Fibroblast of peridontal ligament (primary cell): ENCODE measurements at regions not wholly inside any gene's neighbourhood (a gene's known extent, or its start where the extent isn't known, plus 50 kb on each side); places are given as distances from the start of the nearest gene placed in this dataset.
"Not testable (repeated sequence)": the region's sequence is repeated elsewhere in the genome, so short reads cannot be mapped to it uniquely, and the experiment has no call there.

Experiments used
- DNase-seq: peaks from one replicate; pipeline ENCODE4 v3.0.0-alpha.2; 2010; ENCODE audit errors: extremely low read depth

DNA sequence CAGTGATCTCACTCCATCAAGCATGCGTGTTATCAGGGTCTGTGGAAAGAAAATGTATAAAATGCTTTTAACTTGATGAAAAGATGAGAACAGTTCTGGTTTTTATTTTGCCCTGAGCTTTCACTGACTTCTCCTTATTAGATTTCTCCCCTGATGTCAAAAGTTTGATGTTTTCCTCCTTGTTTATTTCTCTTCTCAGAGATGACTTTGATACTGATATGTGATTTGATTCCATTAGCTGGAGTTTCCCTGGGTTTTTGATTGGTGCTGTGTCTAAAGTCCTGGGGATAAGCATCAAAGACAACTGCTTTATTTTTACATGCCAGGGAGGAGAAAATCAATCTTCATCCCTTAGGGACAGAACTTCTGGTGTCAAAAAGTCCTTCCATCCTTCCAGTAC lies 510.0 kb downstream of the KCTD16 start:
- no peak for DNase-seq

DNA sequence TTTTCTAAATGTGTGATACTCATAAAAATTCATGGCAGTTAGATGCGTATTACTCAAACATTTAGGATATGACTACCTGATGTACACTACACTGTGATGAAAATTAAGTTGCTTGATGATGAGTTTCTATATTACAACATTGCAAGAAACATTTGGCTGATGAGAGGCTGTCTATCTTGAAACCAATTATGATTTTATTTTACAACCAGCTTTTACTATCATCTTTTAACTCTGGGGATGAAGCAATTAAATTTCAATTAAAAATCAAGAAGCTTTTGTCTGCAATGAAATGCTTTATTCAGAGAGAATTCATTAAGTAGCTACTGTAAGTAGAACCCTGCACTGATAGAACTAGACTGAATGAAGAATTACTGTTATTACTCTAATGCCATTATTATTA lies 500.4 kb downstream of the KCTD16 start:
- no peak for DNase-seq

DNA sequence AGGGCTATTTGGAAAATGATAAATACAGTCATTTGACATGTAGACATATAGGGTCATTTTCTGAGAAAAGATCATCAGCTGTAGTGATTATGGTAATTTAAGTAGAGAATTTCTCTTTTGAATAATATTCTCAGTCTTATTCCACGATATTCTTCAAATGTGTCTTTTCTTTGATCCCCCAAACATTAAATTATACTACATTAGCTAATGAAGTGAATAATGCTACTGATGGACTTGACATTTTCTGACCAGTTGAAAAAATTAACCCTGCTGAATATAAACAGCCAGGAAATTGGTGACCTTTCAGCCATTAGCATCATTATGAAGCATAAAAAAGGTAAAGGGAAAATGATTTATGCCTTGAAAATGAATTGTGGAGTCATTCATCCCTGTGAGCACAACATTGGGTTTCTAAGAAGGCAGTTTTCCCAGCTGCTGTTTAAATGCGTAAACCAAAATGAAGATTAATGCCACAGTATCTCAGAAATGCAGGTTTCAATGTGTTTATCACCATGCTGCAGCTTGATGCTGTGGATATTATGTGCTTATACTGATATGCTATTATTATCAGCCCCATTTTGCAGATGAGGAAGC lies 489.1 kb downstream of the KCTD16 start:
- no peak for DNase-seq

DNA sequence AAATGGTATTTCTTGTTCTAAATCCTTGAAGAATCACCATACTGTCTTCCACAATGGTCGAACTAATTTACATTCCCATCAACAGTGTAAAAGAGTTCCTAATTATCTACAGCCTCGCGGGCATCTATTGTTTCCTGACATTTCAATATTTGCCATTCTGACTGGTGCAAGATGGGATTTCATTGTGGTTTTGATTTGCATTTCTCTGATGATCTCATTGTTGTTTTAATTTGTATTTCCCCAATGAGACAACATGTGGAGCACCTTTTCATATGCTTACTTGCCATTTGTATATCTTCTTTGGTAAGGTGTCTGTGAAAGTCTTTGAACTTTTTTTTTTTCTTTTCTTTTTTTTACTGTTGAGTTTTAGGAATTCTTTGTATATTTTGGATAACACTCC lies 473.6 kb downstream of the KCTD16 start:
- DNase-seq: no peak

DNA sequence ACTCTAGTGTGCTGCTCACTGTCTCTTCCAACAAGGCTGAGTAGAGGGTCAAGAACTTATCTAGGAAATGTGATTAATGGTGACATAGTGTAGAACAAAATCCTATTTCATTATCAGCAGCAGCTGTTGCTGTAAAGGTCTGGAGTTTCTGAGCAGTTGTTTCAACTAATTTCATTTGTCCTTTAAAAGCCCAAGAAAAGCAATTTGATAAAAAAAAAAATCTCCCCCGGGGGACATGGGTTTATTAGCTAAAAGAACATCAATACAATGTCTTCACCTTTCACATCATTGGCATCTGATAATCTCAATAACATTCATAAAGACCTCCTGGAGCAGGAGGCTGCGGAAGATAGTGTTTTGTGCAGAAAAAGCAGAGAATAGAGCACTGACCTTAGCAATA lies 468.1 kb downstream of the KCTD16 start:
- no peak for DNase-seq

DNA sequence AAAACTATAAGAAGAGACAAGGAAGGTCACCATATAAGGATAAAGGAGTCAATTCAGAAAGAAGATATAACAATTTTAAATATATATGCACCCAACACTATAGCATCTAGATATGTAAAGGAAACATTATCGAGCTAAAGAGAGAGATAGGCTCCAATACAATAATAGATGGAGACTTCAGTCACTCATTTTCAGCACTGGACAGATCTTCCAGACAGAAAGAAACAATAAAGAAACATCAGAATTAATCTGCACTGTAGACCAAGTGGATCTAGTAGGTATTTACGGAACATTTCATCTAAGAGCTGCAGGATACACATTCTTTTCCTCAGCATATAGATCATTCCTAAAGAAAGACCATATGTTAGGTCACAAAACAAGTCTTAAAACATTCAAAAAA lies 463.5 kb downstream of the KCTD16 start:
- DNase-seq: no peak

DNA sequence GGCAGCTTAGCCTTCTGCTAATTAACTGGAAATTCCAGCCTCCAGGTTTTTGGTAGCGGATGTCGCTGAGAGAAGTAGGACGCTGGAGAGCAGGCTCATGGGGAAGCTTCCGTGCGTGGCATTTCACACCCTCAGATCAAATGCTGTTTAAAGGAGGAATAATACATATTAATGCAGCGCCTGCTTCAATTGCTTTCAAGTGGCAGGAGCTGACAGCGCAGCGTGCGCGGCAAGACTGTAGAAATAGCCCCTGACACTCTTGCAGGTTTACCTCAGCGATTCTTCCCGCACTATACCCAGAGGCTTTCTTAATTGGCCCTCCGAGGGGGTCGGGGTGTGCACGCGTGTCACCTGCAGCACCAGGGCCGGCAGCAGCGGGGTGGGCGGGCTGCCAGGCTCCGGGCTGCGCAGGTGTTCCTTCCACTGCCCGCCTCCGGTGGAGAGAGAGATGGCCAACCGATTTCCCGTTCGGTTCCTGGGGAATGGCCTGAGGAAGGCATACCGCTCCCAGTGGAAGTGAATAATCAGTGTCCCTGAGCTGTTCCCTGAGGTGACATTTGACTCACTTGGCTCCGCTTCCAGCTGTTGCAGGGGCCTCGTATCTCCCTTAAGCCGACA lies 427.9 kb downstream of the KCTD16 start:
- no peak for DNase-seq

DNA sequence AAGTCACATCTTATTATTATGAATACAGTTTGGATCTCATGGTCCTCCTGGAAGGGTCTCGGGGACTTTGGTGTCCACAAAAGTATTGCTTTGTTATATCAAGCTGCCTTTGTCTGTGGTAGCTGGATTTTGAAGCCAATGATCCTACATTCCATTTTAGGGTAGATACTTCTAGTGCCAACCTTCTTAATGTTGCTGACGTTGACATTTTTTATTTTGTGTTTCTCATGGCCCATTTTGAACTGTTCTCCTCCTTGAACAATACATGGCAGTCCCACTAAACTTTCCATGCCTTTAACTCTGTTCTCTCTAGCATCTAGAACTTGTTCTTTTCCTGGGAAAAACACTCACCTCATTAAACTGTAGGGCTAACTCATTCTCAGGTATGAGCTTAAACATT lies 425.8 kb downstream of the KCTD16 start:
- no peak for DNase-seq

DNA sequence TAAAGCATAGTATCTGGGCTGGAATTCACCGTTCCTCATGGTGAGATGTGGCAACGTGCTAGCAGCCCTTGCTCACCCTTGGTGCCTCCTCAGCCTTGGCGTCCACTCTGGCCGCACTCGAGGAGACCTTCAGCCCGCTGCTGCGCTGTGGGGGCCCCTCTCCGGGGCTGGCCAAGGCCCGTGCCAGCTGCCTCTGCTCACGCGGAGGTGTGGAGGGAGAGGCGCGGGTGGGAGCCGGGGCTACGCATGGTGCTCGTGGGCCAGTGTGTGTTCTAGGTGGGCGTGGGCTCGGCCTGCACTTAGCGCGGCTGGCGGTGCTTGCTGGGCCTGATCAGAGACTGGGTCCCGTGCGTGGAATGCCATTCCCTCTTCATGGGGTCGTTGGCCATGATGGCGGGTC lies 424.2 kb downstream of the KCTD16 start:
- DNase-seq: no peak

DNA sequence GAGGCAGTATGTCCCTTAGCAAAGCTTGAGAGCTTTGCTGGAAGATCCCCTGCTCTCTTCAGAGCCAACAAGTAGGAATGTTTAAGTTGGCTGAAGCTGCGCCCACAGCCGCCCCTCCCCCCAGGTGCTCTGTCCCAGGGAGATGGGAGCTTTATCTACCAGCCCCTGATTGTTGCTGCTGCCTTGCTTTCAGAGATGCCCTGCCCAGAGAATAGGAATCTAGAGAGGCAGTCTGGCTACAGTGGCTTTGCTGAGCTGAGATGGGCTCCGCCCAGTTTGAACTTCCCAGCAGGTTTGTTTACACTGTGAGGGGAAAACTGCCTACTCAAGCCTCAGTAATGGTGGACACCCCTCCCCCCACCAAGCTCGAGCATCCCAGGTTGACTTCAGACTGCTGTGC lies 423.6 kb downstream of the KCTD16 start:
- DNase-seq: not testable (repeated sequence)

DNA sequence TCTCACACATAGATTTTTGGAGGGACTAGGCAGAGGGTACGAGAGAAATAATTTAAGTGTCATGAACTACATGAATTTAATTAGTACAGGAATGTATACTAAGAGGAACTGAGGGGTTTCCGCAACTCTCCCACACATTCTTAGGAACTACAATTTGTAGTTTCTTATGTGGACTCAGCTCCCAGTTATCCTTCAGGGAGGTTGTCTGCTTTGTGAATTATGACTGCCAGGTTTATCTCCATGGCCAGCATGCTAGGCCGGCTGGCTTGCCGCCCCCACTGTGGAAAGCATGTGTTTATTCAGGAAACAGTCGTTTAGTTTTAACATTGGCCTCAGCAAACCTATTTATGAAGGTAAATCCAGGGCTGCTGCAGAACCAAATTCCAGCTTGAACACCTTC lies 415.0 kb downstream of the KCTD16 start:
- no peak for DNase-seq

DNA sequence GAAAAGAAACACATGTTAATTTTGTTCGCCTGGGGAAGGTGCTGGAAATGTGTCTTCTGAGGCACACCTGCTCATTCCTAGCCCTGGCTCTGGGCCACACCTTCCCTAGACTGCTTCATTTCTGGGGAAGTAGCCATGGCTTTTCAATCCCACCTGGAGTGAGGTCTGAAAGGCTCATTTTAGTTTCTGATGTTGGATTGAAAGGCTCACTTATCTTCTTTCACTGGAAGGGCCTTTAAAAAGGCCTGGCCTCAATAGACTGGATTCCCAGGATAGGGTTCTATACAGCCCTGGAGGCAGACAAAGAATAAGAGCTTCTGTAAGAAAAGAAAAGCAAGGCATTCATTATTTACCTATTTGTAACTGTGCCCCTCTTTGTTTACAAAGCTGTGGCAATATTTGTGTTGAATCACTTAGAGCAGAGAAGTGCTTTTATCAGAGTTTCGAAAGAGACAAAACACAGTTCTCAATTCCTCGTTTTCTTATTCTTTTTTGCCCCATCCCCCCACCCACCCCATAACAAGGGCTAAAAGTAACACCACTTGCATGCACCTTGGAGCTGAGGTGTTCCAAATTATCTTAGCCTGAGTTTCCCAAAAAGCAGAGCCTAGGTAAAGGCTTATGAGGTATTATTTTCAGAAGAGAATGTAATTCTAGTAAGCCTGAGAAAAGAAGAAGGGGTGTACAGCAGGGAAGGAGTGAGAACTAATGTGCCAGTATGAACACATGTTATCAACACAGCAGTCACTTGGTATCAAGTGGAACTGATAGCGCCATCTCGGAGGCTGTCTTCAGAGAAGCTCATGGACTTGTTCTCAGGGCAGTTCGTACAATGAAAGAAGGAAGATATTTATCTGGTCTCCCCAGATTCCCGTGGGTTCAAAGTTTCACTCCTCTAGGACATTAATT lies 413.1 kb downstream of the KCTD16 start:
- no peak for DNase-seq

DNA sequence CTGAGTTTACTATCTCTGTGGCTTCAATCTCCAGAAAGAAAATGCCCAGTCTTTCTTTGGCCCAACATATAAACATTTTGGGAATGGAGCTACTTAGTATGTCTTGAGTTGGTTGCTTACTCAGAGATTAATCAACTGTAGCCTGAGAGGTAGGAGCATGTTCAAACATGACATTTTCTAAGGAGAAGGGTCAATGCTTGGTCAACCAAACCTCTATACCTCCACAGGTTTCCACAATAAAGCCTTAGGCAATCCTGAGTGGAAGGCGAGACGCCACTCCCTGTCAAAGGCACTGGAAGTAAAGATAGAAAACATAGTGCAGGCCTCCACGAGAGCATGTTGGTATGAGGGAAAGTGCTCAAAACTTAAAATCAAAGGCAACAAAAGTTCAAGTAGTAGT lies 411.4 kb downstream of the KCTD16 start:
- no peak for DNase-seq

DNA sequence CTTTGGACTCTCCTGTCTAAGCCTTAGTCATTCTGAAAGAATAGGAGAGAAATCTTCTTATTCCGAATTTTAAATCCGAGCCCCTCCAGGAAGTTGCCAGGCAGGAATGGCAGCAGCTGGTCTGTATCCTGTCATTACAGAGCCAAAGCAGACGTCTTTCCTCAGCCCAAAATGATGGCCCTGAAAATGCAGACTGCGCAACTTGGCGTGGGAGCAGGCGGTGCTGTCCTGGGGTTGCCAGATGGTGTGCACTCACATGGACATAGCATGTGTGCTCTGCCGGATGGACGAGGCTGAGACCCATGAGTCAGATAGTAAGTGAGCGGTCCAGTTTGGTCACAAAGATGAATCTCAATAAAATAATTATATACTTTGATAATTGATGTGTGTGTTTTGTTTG lies 410.4 kb downstream of the KCTD16 start:
- DNase-seq: no peak

DNA sequence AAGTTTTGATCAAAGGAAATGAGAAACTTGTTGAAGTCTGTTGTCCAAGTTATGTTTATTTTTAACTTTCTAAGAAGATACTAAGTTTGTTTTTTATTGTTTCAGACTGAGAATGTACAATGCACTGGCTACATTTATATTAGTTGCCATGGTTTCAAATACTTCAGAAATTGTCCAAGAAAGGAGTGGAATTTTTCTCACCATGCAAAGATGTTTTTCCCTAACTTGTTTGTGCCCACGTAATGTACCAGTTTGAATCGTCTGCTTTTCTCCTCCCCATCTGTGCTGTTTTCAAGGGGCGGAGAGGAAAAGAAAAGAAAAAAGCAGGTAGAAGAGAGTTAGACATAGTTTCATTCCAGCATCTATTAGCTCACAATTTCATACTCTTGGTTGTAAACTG lies 407.0 kb downstream of the KCTD16 start:
- no peak for DNase-seq

DNA sequence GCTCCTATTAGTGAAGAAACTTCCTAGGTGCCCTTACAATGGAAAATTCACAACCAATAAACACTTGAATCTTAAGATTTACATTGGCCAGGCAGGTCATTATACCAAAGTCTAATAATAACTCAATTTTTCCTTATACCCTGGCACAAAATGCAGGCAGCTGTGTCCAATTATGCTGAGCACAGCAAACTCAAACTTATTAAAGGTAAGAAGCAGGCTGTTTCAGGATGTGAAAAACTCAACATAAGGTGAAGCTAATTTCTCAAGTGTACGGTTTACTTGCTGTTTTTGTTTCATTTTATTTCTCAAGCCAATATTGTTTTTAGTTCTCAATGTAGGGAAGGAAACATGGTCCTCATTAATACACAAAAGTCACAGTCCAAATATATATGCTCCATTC lies 405.1 kb downstream of the KCTD16 start:
- no peak for DNase-seq

DNA sequence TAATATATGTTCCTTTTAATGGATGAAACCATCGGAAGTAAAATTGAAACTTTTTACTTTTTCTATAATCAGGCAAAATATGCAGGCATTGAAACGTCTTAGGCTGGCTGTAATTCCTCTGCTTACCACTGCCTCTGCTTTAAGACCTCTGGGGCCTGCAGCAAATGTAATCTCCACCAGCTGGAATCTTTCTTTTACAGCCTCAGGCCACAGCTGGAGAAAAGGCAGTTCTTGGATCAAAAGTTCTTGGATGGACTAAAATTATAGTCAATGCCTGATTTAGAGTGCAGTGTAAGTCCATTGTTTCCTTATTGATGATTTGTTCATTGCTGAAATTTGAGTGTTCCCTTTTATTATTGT lies 396.7 kb downstream of the KCTD16 start:
- DNase-seq: peak; percentile 70

DNA sequence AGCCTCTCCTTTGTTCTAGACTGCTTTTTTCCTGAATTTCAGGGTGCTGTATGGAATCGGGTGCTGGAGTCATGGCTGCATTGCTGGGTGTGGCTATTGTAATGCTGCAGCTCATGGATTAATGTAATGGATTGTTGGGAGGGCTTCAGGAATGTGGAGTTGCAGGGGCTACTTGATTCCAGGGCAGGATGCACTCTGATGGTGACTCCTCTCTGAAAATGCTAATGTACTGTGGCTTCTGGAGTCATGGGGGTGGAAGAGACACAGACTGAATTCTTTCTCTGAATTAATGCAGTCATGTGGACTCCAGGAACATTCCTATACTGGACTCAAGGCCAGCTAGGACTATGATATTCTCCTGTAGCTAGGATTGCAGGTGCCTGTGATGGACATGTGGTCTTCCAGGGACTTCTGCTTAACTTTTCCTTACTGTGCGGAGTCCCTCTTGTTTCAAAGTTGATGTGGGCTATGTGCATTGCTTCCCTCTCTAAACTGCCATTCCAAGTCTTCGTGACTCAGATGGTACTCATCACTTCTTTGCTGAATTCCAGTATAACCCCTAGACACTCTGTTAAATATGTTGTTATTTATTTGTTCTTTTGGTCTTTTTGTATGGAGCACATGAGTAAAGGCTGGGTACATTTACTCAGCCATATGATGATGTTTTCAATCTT lies 396.2 kb downstream of the KCTD16 start:
- DNase-seq: peak; percentile 61

DNA sequence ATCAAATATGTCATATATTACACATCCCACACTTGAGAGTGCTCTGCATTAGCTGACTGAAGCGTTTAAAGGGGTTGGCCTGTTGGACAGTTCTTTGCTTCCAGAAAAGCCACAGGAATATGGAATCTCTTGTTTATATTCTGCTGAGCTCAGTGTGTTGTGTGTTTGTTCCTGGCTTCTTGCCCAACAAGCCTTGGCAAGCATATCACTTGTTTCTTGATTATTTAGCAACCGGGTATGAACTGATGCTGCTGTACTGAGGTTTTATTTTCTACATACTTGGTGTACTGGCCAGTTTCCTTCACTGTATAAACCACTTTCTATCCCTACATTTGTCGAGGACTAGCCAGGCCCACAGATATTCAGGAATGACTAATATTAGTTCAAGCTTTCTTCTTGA lies 378.9 kb downstream of the KCTD16 start:
- DNase-seq: peak; percentile 98

DNA sequence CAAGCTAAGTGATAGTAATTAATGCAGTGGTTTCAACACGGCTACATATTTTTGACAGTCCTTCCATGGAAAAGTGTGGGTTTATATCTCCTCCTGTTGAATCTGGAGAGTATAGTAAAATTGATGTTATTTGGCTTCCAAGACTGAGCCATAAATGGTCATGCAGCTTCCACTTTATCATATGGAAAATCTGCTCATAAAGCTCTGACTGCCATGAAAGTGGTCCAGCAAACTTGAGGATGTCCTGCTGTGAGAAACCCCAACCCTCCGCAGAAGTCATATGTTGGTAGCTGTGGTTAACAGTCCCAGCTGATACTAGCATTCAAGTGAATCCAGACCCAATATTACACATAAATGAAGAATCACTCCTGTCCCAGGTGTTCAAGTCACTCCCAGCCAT lies 378.3 kb downstream of the KCTD16 start:
- no peak for DNase-seq

DNA sequence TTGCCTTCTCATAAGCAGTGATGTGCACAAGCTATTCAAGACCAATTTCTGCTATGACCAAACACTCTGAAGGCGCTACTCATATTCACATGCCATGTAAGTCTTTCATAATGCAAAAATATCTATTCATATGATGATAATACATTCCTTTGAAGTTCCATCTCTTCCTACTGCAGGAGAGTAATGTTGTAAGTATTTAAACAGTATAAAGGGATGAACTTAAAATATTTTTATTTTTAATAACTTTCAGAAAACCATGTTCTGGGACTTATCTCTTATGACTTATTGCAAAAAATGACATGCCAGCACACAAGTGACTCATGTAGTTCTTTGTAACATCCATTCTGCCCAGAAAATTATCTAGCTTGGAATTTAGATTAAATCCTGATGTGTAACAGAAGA lies 376.4 kb downstream of the KCTD16 start:
- DNase-seq: peak; percentile 70

DNA sequence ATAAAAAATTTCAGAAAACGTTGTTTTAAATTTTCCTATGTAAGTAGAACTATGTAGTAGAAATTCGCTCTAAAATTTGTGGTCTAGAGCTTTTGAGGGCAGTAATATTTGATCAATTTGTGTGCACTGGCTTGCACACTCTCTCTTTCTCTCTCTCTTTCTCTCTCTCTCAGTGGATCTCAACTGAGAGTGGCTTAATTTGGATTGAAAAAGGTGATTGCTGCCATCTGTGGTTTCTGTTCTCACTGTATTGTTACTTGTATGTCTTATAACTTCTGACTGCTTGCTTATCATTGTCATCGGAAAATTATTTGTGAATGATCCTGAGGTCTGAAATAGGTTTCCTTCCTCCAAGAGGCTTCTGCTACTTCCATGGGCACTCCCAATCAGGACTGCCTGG lies 368.2 kb downstream of the KCTD16 start:
- no peak for DNase-seq
